Amniotic epithelial cell (primary cell): ENCODE measurements at regions not wholly inside any gene's neighbourhood (a gene's known extent, or its start where the extent isn't known, plus 50 kb on each side); places are given as distances from the start of the nearest gene placed in this dataset.
"Not testable (repeated sequence)": the region's sequence is repeated elsewhere in the genome, so short reads cannot be mapped to it uniquely, and the experiment has no call there.

Experiments used
- DNase-seq: peaks from one replicate; pipeline ENCODE4 v3.0.0-alpha.2; 2010; ENCODE audit warnings: low read depth

- no peak for DNase-seq
Measured at GRCh38 chr9:129455151-129455995, 165.5 kb downstream of the C9orf50 start.

- no peak for DNase-seq
Measured at GRCh38 chr9:129454467-129455067, 166.3 kb downstream of the C9orf50 start.

- no peak for DNase-seq
Measured at GRCh38 chr9:129453734-129454133, 167.2 kb downstream of the C9orf50 start.

DNA sequence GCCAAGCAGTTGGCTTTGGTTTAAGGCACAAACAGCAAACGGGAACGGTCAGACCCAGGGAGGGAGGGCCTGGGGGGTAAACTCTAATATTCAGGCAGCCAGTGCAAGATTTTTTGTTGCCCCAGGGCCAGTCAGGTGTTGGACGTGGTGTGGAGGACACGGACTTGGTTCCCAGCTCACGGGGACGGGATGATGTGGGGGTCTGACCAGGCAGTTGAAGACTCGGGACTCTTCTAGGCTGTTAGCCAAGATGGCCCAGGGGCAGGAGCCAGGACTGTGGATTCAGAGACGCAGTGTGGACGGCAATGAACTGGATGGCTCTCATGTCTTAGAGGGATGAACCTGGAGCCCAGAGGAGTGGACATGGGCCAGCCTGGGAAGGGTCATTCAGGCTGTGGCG lies 169.2 kb downstream of the C9orf50 start:
- no peak for DNase-seq

- DNase-seq, result no peak
Measured at GRCh38 chr9:129451089-129451656, 169.7 kb downstream of the C9orf50 start.

DNA sequence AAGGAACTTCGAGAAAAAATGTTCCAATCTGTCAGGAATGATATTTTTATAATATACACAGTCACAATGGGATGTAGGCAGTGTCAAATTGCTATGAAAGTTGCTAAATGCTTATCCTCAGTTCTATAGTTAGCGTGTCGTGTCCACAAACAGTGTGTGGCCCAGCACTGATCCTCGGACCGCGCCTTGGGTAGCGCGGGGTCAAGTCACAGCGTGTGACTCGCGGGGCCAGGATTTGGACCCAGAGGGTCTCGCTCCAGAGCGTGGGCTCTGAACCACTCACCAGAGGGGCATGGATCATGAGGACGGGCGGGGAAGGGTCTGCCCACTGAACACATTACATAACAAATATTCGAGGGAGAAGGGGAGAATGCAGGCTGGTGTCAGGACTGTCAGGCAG lies 171.8 kb downstream of the C9orf50 start:
- no peak for DNase-seq

DNA sequence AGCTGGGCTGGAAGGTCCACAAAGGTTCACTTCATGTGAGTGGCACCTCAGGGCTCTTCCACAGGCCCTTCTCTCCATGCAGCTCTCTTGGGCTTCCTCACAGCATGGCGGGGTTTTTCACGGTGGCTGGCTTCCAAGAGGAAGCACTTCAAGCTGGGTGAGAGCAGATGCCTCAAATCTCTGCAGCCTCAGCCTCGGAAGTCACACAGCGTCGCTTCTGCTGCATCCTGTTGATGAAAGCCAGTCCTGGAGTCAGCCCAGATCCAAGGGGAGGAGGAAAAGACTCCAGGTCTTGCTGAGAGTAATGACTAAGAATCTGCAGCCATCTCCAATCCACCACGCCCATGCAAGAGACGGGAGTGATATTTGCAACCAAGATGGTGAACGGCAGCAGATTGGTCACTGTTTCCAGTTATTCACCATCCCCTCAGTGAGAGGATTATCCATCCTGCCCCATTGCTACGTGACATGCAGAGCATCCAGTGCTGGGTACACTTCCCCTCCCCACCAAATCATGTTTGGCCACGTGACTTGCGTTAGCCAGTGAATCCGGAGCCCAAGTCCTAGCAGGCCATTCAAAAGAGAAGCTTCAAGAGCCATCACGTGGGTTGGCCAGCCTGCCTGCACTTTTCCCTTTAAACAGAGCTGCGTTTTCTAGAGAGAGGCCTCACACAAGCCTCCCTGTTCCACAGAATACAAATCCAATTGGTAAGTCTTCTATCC lies 173.9 kb downstream of the C9orf50 start:
- DNase-seq, result peak; percentile 52

DNA sequence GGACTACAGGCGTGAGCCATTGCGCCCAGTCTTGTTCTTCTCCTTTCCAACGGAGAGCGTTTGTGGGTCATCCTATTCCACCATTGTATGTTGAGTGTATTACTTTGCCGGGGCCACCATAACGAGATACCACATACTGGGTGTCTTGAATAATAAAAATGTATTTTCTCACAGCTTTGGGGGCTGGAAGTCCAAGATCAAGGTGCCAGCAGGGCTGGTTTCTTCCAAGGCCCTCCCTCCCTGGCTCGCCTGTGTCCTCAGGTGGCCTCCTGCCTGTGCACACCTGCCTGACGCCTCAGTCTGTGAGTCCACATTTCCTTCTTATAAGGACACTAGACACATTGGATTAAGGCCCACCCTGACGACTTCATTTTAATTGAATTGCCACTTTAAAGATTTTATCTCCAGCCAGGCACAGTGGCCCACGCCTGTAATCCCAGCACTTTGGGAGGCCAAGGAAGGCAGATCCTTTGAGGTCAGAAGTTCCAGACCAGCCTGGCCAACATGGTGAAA lies 175.1 kb downstream of the C9orf50 start:
- DNase-seq, result no peak

GRCh38 chr9:129443515-129444164 lies 177.3 kb downstream of the C9orf50 start:
- DNase-seq, result not testable (repeated sequence)

GRCh38 chr9:129442803-129443511 lies 177.9 kb downstream of the C9orf50 start:
- DNase-seq, result no peak

DNA sequence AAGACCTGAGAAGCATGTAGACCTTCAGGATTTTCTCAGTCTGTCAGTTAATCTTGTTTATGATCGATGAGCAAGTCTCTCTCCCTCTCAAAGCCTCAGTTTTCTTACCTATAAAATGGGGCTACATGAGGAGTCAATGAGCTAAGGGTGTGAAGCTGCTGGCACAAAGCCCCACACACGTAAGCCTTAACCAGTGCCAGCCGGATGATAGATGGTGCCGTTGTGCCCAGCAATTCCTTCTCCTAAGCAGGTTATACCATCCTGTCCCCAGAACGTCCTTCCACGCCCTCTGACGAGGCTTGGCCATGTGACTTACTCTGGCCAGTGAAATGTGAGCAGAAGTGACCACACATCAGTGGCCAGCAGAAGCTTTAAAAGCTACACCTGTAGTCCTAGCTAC lies 179.0 kb downstream of the C9orf50 start:
- no peak for DNase-seq

- no peak for DNase-seq
Measured at GRCh38 chr9:129440435-129441186, 180.3 kb downstream of the C9orf50 start.

DNA sequence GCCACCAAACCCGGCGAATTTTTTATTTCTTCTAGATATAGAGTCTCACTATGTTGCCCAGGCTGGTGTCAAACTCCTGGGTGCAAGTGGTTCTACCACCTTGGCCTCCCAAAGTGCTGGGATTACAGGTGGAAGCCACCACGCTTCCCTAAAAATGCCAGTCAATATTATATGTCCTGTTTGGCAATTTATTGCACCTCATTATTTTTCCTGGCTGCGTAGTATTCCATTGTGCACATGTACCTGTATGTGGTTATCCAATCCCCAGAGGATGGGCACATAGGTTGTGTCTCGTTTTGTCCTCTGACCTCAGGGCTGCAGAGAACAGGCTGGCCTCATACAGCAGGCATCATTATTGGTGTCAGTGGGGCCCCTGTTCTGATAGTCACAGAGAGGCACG lies 181.7 kb downstream of the C9orf50 start:
- DNase-seq, result no peak

DNA sequence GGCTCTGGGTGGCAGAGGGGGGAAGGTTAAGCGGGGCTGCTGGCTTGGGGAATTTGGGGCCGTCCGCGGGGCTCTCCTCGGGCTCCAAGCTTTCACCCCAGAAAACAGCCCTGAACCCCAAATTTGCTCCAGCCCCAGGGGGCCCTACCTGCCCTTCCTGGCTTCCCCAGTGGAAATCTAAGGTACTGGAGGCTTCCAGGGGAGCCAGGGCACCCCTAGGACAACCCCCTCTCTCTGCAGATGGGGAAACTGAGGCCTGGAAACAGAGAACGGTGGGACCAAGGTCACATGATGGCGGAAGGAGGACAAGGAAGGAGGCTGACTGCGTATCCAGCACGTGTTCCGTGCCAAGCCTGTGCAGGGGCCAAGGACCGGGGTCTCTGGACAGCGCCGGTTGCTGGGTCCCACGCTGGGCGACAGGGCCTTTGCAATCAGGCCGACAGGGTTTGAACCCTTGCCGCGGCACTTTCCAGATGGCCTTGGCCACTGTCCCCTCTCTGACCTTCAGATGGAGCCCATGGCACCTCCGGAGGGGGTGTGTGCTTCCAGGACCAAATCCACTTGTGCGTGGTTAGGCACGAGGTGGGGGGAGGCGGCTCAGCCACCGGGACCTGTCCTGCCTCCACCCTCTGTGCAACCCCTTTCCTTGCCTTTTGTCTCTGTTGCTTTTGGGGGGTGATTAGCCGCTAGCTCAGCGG lies 183.1 kb downstream of the C9orf50 start:
- no peak for DNase-seq

GRCh38 chr9:129436751-129437625 lies 183.9 kb downstream of the C9orf50 start:
- DNase-seq, result peak; percentile 96

- no peak for DNase-seq
Measured at GRCh38 chr9:129435988-129436717, 184.7 kb downstream of the C9orf50 start.

- no peak for DNase-seq
Measured at GRCh38 chr9:129435291-129435690, 185.6 kb downstream of the C9orf50 start.

GRCh38 chr9:129434187-129434586 lies 186.7 kb downstream of the C9orf50 start:
- no peak for DNase-seq
